Cardiac fibroblast (primary cell): ENCODE measurements at regions not wholly inside any gene's neighbourhood (a gene's known extent, or its start where the extent isn't known, plus 50 kb on each side); places are given as distances from the start of the nearest gene placed in this dataset.

Experiments
- DNase-seq, 2 donors: peaks; one replicate each; pipeline versions ENCODE4 v3.0.0 to v3.0.0-alpha.2; 2010; ENCODE audit warnings: low read depth in 2 of 2
- H3K4me3 ChIP-seq, 2 donors: replicated peaks in 1 of 2; 1 replicate in 1 of 2; 2 replicates in 1 of 2; pipeline ENCODE4 v1.5.1; 2011; ENCODE audit warnings: low read depth in 2 of 2, low read length in 2 of 2, mild to moderate bottlenecking in 2 of 2, moderate library complexity in 1 of 2
- TF ChIP-seq, protein P1 (sequence below): IDR thresholded peaks from one replicate; pipeline ENCODE4 v1.5.1; 2011; ENCODE audit warnings: low read depth, mild to moderate bottlenecking, low read length, inconsistent platforms

DNA sequence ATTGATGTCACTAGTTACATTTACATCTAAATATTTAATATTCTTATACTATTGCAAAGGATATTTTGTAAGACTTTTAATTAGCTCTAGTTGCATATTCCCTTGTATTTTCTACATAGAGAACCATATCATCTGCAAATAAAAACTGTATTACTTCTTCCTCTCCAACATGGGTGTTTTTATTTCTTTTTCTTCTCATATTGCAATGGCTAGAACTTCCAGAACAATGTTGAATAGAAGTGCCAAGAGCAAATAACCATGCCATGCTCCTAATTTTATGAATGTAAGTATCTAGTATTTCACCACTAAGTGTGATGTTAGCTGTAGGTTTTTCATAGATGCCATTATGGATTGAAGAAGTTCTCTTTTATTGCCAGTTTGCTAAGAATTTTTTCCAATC lies 321.8 kb upstream of the NCAM1 start:
- DNase-seq = no peak
- H3K4me3 ChIP-seq = no peak overlapping the region
- TF ChIP-seq, protein P1, sequence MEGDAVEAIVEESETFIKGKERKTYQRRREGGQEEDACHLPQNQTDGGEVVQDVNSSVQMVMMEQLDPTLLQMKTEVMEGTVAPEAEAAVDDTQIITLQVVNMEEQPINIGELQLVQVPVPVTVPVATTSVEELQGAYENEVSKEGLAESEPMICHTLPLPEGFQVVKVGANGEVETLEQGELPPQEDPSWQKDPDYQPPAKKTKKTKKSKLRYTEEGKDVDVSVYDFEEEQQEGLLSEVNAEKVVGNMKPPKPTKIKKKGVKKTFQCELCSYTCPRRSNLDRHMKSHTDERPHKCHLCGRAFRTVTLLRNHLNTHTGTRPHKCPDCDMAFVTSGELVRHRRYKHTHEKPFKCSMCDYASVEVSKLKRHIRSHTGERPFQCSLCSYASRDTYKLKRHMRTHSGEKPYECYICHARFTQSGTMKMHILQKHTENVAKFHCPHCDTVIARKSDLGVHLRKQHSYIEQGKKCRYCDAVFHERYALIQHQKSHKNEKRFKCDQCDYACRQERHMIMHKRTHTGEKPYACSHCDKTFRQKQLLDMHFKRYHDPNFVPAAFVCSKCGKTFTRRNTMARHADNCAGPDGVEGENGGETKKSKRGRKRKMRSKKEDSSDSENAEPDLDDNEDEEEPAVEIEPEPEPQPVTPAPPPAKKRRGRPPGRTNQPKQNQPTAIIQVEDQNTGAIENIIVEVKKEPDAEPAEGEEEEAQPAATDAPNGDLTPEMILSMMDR = no peak

DNA sequence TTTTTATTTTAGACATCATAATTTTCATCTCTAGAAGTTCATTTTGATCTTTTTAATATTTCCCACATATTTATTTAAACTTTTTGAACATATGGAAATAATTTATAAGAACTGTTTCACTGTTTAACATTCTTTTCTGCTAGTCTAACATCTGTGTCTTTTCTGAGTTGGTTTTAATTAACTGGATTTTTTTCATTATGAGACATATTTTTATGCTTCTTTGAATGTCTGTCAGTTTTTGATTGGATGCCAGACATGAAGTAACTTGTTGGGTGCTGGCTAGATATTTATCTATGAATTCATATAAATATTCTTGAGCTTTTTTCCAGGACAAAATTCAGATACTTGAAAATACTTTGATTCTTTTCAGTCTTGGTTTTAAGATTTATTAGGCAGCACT lies 317.8 kb upstream of the NCAM1 start:
- TF ChIP-seq, protein P1 = no peak
- H3K4me3 ChIP-seq = no peak overlapping the region
- DNase-seq = no peak

DNA sequence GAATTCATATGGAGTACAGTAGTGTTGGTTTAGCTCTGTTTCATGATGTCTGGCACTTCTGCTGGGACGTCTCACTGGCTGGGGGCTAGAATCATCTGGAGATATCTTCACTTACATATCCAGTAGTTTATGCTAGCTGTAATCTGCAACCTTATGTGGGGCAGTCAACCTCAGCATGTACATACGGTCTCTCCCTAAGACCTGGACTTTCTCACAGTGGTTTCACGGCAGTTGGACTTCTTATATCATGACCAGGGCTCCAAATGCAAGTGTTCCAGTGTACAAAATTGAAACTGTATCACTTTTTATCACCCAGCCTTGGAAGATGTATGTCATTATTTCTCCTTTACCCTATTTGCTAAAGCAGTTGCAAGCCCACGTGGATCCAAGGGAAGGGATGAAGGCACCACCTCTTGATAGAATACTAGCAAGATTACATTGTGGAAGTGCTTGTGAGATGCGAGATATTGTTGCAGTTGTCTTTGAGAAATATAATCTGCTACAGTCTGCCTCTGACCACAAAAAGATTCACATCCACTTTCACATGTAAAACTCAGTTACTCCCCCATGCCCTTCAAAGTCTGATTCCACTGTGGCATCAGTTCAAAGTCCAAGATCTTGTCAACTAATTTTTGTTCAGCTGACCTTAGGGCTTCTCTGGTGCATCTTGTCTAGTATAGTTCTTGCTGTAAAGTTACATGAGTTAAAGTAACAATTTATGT lies 316.6 kb upstream of the NCAM1 start:
- no peak for DNase-seq
- TF ChIP-seq, protein P1 = no peak
- H3K4me3 ChIP-seq = no peak overlapping the region

DNA sequence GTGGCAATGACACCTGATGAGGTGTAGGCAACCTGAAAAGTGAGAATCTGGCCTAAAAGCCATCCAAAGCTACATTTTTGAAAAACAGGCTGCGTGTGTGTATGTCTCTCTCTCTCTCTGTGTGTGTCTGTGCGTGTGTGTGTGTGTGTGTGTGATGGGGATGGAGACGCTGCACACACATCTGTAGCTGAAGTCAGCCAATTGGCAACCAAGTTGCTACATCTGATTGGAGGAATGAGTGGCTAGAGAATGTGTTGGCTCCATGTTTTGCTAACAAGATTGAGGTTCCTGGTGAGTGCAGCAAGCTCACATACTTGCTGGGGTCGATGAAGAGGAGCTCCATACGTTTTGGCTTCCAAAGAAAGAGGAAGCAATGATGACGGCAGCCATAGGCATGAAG lies 311.4 kb upstream of the NCAM1 start:
- no peak for DNase-seq
- no peak overlapping the region for H3K4me3 ChIP-seq
- TF ChIP-seq, protein P1 = no peak

DNA sequence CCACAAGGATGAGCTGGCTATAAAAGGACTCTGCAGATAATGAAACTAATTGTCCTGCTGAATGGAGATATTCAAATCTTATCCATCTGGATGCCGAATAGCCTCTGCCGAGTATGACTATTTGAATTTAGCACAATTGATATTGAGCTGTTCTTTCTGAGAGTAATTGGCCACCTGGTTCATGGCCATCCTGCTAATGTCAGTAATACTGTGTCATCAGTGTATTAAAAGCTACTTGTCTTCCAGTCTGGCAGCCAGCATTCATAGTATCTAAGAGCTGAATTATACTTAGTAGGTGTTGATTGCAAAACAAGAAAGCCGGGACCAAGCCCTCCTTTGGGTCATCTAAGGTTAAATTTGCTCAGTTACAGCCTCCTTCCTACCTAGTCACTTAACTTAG lies 310.7 kb upstream of the NCAM1 start:
- no peak overlapping the region for H3K4me3 ChIP-seq
- TF ChIP-seq, protein P1 = no peak
- no peak for DNase-seq

DNA sequence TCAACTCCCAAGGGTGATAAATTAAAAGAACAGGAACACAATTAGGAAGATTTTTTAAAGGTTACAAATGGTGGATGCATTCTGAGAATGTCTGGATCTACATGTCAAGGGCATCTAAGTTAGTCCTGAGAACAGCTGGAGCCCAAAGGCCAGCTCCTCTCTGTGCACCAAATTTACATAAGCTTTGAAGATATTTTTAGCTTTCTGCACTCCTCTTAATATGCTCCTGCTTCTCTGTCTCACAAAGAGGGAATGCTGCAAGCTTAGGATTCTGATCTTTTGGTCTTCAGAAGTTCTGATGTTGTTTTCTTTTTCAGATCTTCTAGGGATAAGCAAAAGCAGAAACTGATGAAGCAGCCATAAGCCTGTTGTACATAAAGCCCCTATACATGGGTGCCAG lies 309.8 kb upstream of the NCAM1 start:
- TF ChIP-seq, protein P1 = no peak
- DNase-seq = no peak
- no peak overlapping the region for H3K4me3 ChIP-seq

DNA sequence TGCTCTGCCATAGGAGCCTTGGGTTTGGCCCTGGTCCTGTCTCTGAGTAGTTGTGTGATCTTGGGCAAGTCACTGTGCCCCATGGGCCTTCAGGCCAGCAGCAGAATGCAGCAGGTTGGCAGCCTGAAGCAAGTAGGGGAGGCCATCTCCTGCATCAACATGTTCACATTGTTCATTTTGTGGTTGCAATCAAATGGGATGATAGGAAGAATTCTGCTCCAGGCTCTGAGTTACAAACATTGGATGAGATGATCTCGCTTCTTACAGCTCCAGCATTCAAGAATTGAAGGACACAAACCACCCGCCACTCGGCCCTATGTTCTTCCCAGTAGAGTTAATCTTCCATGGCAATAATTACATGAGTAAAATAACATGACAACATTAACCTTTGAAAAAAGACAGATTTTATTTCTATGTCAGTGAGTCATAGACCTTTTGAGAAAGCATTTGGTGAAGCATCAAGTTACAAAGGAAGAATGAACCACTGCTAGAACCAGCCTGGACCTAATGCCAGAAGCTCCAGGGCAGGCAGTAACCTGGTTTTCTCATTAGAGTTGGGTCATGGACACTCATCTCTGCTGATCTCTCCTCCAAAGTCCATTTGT lies 308.3 kb upstream of the NCAM1 start:
- H3K4me3 ChIP-seq = no peak overlapping the region
- TF ChIP-seq, protein P1 = no peak
- peak; percentile 29 to 36 for DNase-seq
